IMR-90 (cell line): ENCODE measurements at regions not wholly inside any gene's neighbourhood (a gene's known extent, or its start where the extent isn't known, plus 50 kb on each side); places are given as distances from the start of the nearest gene placed in this dataset.

Source experiments
- ATAC-seq: fragments of 200-7000 bp; cut with Tn5 transposase; 2 replicates; pipeline ENCODE4 v1.9.1; 2020; ENCODE audit warnings: low read depth, mild to moderate bottlenecking, moderate library complexity
- BruUV-seq: library from RNA; stranded (reverse); fragments of 400-500 nt; replicated peaks from 2 replicates; lab custom pipeline; 2021; lab: Mats Ljungman, UMichigan
- CTCF ChIA-PET: fragments of 300-600 bp; formaldehyde crosslinking; extraction: SDS; loops from one replicate; lab custom pipeline; 2021; ENCODE audit warnings: antibody characterized with exemption; lab: Yijun Ruan, JAX
- POLR2A ChIA-PET: fragments of 300-600 bp; sonication (Branson Sonifier 250); formaldehyde crosslinking; loops from one replicate; lab custom pipeline; 2022; ENCODE audit warnings: antibody characterized with exemption; ENCODE audit not compliant: unreplicated experiment; lab: Charles Lee
- DNase-seq: peaks from one replicate; pipeline ENCODE4 v3.0.0; 2013
- H2AFZ ChIP-seq: replicated peaks from 2 replicates; pipeline ENCODE3; 2013; ENCODE audit warnings: low read length, mild to moderate bottlenecking; ENCODE audit not compliant: poor library complexity
- H2AK5ac ChIP-seq: 2 replicates; pipeline ENCODE4 v1.6.1; 2013; ENCODE audit warnings: low read depth, low read length, inconsistent platforms
- H2AK9ac ChIP-seq: replicated peaks from 2 replicates; pipeline ENCODE3; 2013; ENCODE audit warnings: mild to moderate bottlenecking, low read depth, low read length, moderate library complexity; ENCODE audit not compliant: poor library complexity
- H2BK120ac ChIP-seq: 2 replicates; pipeline ENCODE4 v1.6.1; 2013; ENCODE audit warnings: low read depth, low read length, inconsistent platforms
- H2BK15ac ChIP-seq: 3 replicates; pipeline ENCODE4 v1.6.1; 2013; ENCODE audit warnings: low read depth, low read length, inconsistent platforms
- H2BK20ac ChIP-seq: 2 replicates; pipeline ENCODE4 v1.6.1; 2013; ENCODE audit warnings: low read depth, mild to moderate bottlenecking, inconsistent platforms, low read length, moderate library complexity
- H2BK5ac ChIP-seq: 2 replicates; pipeline ENCODE4 v1.6.1; 2013; ENCODE audit warnings: mild to moderate bottlenecking, low read depth, low read length, inconsistent platforms; ENCODE audit not compliant: poor library complexity, severe bottlenecking
- H3K14ac ChIP-seq: replicated peaks from 2 replicates; pipeline ENCODE4 v1.6.1; 2013; ENCODE audit warnings: low read depth, low read length, inconsistent platforms
- H3K18ac ChIP-seq: 2 replicates; pipeline ENCODE4 v1.6.1; 2013; ENCODE audit warnings: low read depth, low read length, control low read depth
- H3K23ac ChIP-seq: 2 replicates; pipeline ENCODE4 v1.6.1; 2013; ENCODE audit warnings: low read depth, low read length, inconsistent platforms
- H3K27ac ChIP-seq: 2 replicates; pipeline ENCODE4 v1.5.1; 2013; ENCODE audit warnings: mild to moderate bottlenecking, control low read depth, low read length; ENCODE audit not compliant: insufficient read depth
- H3K27me3 ChIP-seq: 2 replicates; pipeline ENCODE4 v1.6.1; 2013; ENCODE audit warnings: low read length; ENCODE audit not compliant: control insufficient read depth, insufficient read depth
- H3K36me3 ChIP-seq: 2 replicates; pipeline ENCODE4 v1.6.1; 2013; ENCODE audit warnings: low read length, mixed read lengths; ENCODE audit not compliant: control insufficient read depth, insufficient read depth
- H3K4ac ChIP-seq: 2 replicates; pipeline ENCODE4 v1.6.1; 2013; ENCODE audit warnings: low read depth, low read length, inconsistent platforms
- H3K4me1 ChIP-seq: 2 replicates; pipeline ENCODE4 v1.6.1; 2013; ENCODE audit warnings: low read length, mixed read lengths; ENCODE audit not compliant: control insufficient read depth, insufficient read depth
- H3K4me2 ChIP-seq: 2 replicates; pipeline ENCODE4 v1.6.1; 2013; ENCODE audit warnings: low read depth, mild to moderate bottlenecking, control low read depth, low read length, moderate library complexity
- H3K4me3 ChIP-seq: 2 replicates; pipeline ENCODE4 v1.5.1; 2013; ENCODE audit warnings: low read depth, mild to moderate bottlenecking, control low read depth, low read length, moderate library complexity; ENCODE audit not compliant: insufficient read depth
- H3K56ac ChIP-seq: 2 replicates; pipeline ENCODE4 v1.6.1; 2013; ENCODE audit warnings: low read length, inconsistent platforms; ENCODE audit not compliant: insufficient read depth; ENCODE audit errors: extremely low read depth
- H3K79me1 ChIP-seq, 2 experiments: 2 replicates each; pipeline ENCODE4 v1.6.1; 2013; ENCODE audit warnings: low read length in 2 of 2, inconsistent platforms in 1 of 2, low read depth in 1 of 2
- H3K9ac ChIP-seq: 2 replicates; pipeline ENCODE4 v1.6.1; 2013; ENCODE audit warnings: low read depth, low read length, control low read depth
- H3K9me1 ChIP-seq: 2 replicates; pipeline ENCODE4 v1.6.1; 2013; ENCODE audit warnings: low read length, inconsistent platforms; ENCODE audit not compliant: insufficient read depth
- H3K9me3 ChIP-seq: 2 replicates; pipeline ENCODE4 v1.6.1; 2013; ENCODE audit warnings: low read length; ENCODE audit not compliant: control insufficient read depth, insufficient read depth
- H4K20me1 ChIP-seq: 2 replicates; pipeline ENCODE4 v1.6.1; 2013; ENCODE audit warnings: low read length, inconsistent platforms; ENCODE audit not compliant: insufficient read depth
- H4K5ac ChIP-seq: 2 replicates; pipeline ENCODE4 v1.6.1; 2013; ENCODE audit warnings: mild to moderate bottlenecking, low read depth, low read length, control low read depth
- H4K8ac ChIP-seq, 2 experiments: 2 replicates each; pipeline ENCODE4 v1.6.1; 2013; ENCODE audit warnings: low read depth in 2 of 2, low read length in 2 of 2, control low read depth in 1 of 2, inconsistent platforms in 1 of 2
- H4K91ac ChIP-seq: 2 replicates; pipeline ENCODE4 v1.6.1; 2013; ENCODE audit warnings: low read depth, low read length, inconsistent platforms; ENCODE audit not compliant: insufficient read depth
- CHD1 ChIP-seq: IDR thresholded peaks from 2 replicates; pipeline ENCODE4 v1.6.1; 2012; ENCODE audit warnings: low read depth, low read length, improper control_type of control experiment
- FOS ChIP-seq: fragments of 150-350 bp; IDR thresholded peaks from 2 replicates; pipeline ENCODE4 v1.6.1; 2016; ENCODE audit warnings: low read depth, low read length
- MAFK ChIP-seq: IDR thresholded peaks from 2 replicates; pipeline ENCODE4 v1.6.1; 2012; ENCODE audit warnings: low read depth, low read length, improper control_type of control experiment
- MAZ ChIP-seq: IDR thresholded peaks from 2 replicates; pipeline ENCODE4 v1.6.1; 2012; ENCODE audit warnings: low read depth, mild to moderate bottlenecking, low read length, improper control_type of control experiment, moderate library complexity, borderline replicate concordance
- MXI1 ChIP-seq: IDR thresholded peaks from 2 replicates; pipeline ENCODE4 v1.6.1; 2012; ENCODE audit warnings: low read depth, mild to moderate bottlenecking, low read length, moderate library complexity, borderline replicate concordance
- NFE2L2 ChIP-seq: fragments of 150-350 bp; IDR thresholded peaks from 2 replicates; pipeline ENCODE4 v1.6.1; 2016; ENCODE audit warnings: low read depth, mild to moderate bottlenecking, low read length
- POLR2A ChIP-seq: IDR thresholded peaks from 2 replicates; pipeline ENCODE4 v1.6.1; 2012; ENCODE audit warnings: mild to moderate bottlenecking, low read depth, low read length
- RAD21 ChIP-seq: IDR thresholded peaks from 2 replicates; pipeline ENCODE4 v1.6.1; 2012; ENCODE audit warnings: low read length, improper control_type of control experiment
- SMC3 ChIP-seq: fragments of 150-350 bp; IDR thresholded peaks from 2 replicates; pipeline ENCODE4 v1.6.1; 2016; ENCODE audit warnings: low read depth, mild to moderate bottlenecking, antibody characterized with exemption, low read length, moderate library complexity
- WGBS, 2 experiments: methylation state at CpG; one replicate each; pipeline versions ENCODE4 v1.1.5 to v1.1.7; 2013; ENCODE audit warnings: missing lambda C conversion rate in 2 of 2; ENCODE audit not compliant: insufficient read length in 1 of 2; ENCODE audit errors: extremely low coverage in 2 of 2; 5-methylcytosine and 5-hydroxymethylcytosine counted together
- dilution Hi-C: fragments of 300-500 bp; cut with HindIII; formaldehyde crosslinking; loops from one replicate; pipeline ENCODE4 v1.14.3; 2018; ENCODE audit warnings: low sequenced_read_pairs; ENCODE audit not compliant: unreplicated experiment
- in situ Hi-C: fragments of 300-500 bp; cut with MboI; formaldehyde crosslinking; loops from 3 replicates; pipeline ENCODE4 v1.14.3; 2019; ENCODE audit warnings: low sequenced_read_pairs, inconsistent platforms, mixed read lengths
- intact Hi-C: fragments of 100-400 bp; cut with micrococcal nuclease; formaldehyde crosslinking; loops from 2 replicates; pipeline ENCODE4 v1.10.0; 2022

DNA sequence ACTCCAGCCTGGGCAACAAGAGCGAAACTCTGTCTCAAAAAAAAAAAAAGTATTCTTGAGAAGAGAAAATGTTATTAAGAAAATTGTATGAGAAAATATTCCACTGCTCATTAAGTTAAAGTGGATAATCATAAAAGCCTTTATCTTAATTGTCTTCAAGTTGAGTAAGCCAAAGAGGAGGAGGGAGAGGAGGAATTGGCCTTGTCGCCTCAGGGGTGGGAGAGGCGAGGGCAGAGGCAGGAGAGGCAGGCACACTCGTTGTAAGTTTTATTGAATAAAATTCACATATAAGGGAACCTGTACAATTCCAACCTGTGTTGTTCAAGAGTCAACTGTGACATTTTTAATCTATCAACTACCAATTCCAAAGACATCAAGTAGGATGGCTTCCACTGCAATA, 820.3 kb downstream of the USP25 start:
- WGBS, 2 experiments: no CpG with 5 or more reads among the region's 4 CpGs
- no peak for TF ChIP-seq MAZ
- no peak for TF ChIP-seq MXI1
- no peak for TF ChIP-seq RAD21
- no peak for TF ChIP-seq NFE2L2
- TF ChIP-seq POLR2A: no peak
- no peak for TF ChIP-seq CHD1
- no peak for TF ChIP-seq MAFK
- no peak for TF ChIP-seq SMC3
- TF ChIP-seq FOS: no peak
- ATAC-seq (no peak), DNase-seq (no peak)
- no peak overlapping the region for H2AK5ac ChIP-seq
- dilution Hi-C loops: no loop called here
- intact Hi-C loops: no loop called here
- H3K4me2 ChIP-seq: no peak overlapping the region
- no peak overlapping the region for H2BK120ac ChIP-seq
- no peak overlapping the region for H4K91ac ChIP-seq
- in situ Hi-C loops: loop anchor here (25.0 kb wide), 1 partner anchor 912 kb away; no protein-coding TSS in a partner anchor
- H4K20me1 ChIP-seq: no peaks in the 10 kb centered on the region
- H2BK5ac ChIP-seq: no peak overlapping the region
- no peak overlapping the region for H3K23ac ChIP-seq
- BruUV-seq: no TSS peak
- CTCF ChIA-PET: no interaction called here
- H3K56ac ChIP-seq: no peak overlapping the region
- POLR2A ChIA-PET: no interaction called here
- no peak overlapping the region for H3K18ac ChIP-seq
- H3K4ac ChIP-seq: no peak overlapping the region
- no peak overlapping the region for H3K9ac ChIP-seq
- no peak overlapping the region for H4K5ac ChIP-seq
- no peaks in the 10 kb centered on the region for H3K27me3 ChIP-seq
- no peak overlapping the region for H2AK9ac ChIP-seq
- H3K4me1 ChIP-seq: peaks cover 2% of the 10 kb centered on the region; the same call in 1 of the 2 replicates
- no peak overlapping the region for H3K27ac ChIP-seq
- H3K4me3 ChIP-seq: no peak overlapping the region
- H2AFZ ChIP-seq: no peak overlapping the region
- H4K8ac ChIP-seq: no peak overlapping the region
- no peak overlapping the region for H2BK15ac ChIP-seq
- H2BK20ac ChIP-seq: no peak overlapping the region
- H3K9me1 ChIP-seq: no peaks in the 10 kb centered on the region
- no peaks in the 10 kb centered on the region for H3K79me1 ChIP-seq
- no peak overlapping the region for H3K14ac ChIP-seq
- H3K36me3 ChIP-seq: no peaks in the 10 kb centered on the region
- no peaks in the 10 kb centered on the region for H3K9me3 ChIP-seq
